SK-N-SH (cell line): ENCODE measurements at regions not wholly inside any gene's neighbourhood (a gene's known extent, or its start where the extent isn't known, plus 50 kb on each side); places are given as distances from the start of the nearest gene placed in this dataset.

ENCODE experiments used
- CTCF ChIA-PET: fragments of 300-600, 350-600 bp; formaldehyde crosslinking; extraction: SDS; loops from one replicate; lab custom pipeline; 2021; lab: Yijun Ruan, JAX
- POLR2A ChIA-PET: fragments of 350-600 bp; sonication (Branson Sonifier 250); formaldehyde crosslinking; extraction: SDS; loops from one replicate; lab custom pipeline; 2020; ENCODE audit warnings: antibody characterized with exemption, inconsistent platforms; lab: Yijun Ruan, JAX
- DNase-seq: peaks from one replicate; pipeline ENCODE4 v3.0.0; 2012
- H2AFZ ChIP-seq: fragments of 200-600 bp; sonication (generic); 2 replicates; pipeline ENCODE4 v1.8.1; 2016; ENCODE audit warnings: antibody characterized with exemption, mild to moderate bottlenecking, low read depth
- H3F3A ChIP-seq: fragments of 200-600 bp; sonication (generic); replicated peaks from 2 replicates; pipeline ENCODE3; 2016; ENCODE audit warnings: antibody characterized with exemption, mild to moderate bottlenecking; ENCODE audit not compliant: insufficient read depth
- H3K27ac ChIP-seq, 2 experiments: fragments of 200-500 bp in 1 of 2; fragments of 200-600 bp in 1 of 2; sonication (Bioruptor generic) in 1 of 2; sonication (generic), shearing (Covaris generic) in 1 of 2; 2 replicates each; pipeline versions ENCODE4 v1.5.1 to v1.6.1; 2014 to 2016; ENCODE audit warnings: low read depth in 2 of 2, inconsistent platforms in 1 of 2, low read length in 1 of 2, mild to moderate bottlenecking in 1 of 2, mixed read lengths in 1 of 2
- H3K27me3 ChIP-seq: fragments of 200-600 bp; sonication (generic), shearing (Covaris generic); 2 replicates; pipeline ENCODE4 v1.6.1; 2016; ENCODE audit warnings: mixed run types; ENCODE audit not compliant: insufficient read depth
- H3K36me3 ChIP-seq, 2 experiments: fragments of 200-500 bp in 1 of 2; fragments of 200-600 bp in 1 of 2; sonication (Bioruptor generic) in 1 of 2; sonication (generic) in 1 of 2; replicated peaks in 1 of 2; 2 replicates each; pipeline versions ENCODE3 to v1.5.1; 2014 to 2016; ENCODE audit warnings: low read length in 1 of 2, mild to moderate bottlenecking in 1 of 2; ENCODE audit not compliant: insufficient read depth in 2 of 2, control insufficient read depth in 1 of 2
- H3K4me1 ChIP-seq, 2 experiments: fragments of 200-500 bp in 1 of 2; fragments of 200-600 bp in 1 of 2; sonication (Bioruptor generic) in 1 of 2; sonication (generic), shearing (Covaris generic) in 1 of 2; 2 replicates each; pipeline versions ENCODE4 v1.5.1 to v1.6.1; 2014 to 2016; ENCODE audit warnings: low read depth in 1 of 2, low read length in 1 of 2, mixed run types in 1 of 2; ENCODE audit not compliant: insufficient read depth in 2 of 2, control insufficient read depth in 1 of 2
- H3K4me2 ChIP-seq: fragments of 200-600 bp; sonication (generic), shearing (Covaris generic); 2 replicates; pipeline ENCODE4 v1.6.1; 2017; ENCODE audit warnings: mixed run types
- H3K4me3 ChIP-seq, 2 experiments: fragments of 200-500 bp in 1 of 2; fragments of 200-600 bp in 1 of 2; sonication (Bioruptor generic) in 1 of 2; sonication (generic), shearing (Covaris generic) in 1 of 2; 2 replicates each; pipeline versions ENCODE4 v1.5.1 to v1.8.1; 2014 to 2016; ENCODE audit warnings: low read depth in 2 of 2, inconsistent platforms in 1 of 2, low read length in 1 of 2, mild to moderate bottlenecking in 1 of 2, mixed read lengths in 1 of 2, moderate library complexity in 1 of 2
- H3K79me2 ChIP-seq: fragments of 200-600 bp; sonication (generic); 2 replicates; pipeline ENCODE4 v1.8.1; 2017; ENCODE audit warnings: mild to moderate bottlenecking; ENCODE audit not compliant: insufficient read depth
- H3K9ac ChIP-seq: fragments of 200-600 bp; sonication (generic); 2 replicates; pipeline ENCODE4 v1.6.1; 2017; ENCODE audit warnings: mixed run types
- H3K9me2 ChIP-seq: fragments of 200-600 bp; sonication (generic); 2 replicates; pipeline ENCODE4 v1.6.1; 2017; ENCODE audit warnings: mixed run types
- H3K9me3 ChIP-seq: fragments of 200-600 bp; sonication (generic); 2 replicates; pipeline ENCODE4 v1.6.1; 2017; ENCODE audit warnings: mixed run types, mild to moderate bottlenecking, moderate library complexity
- H4K20me1 ChIP-seq: fragments of 200-600 bp; sonication (generic); 2 replicates; pipeline ENCODE4 v1.6.1; 2017; ENCODE audit warnings: mild to moderate bottlenecking, mixed run types; ENCODE audit not compliant: insufficient read depth
- CHD2 ChIP-seq: fragments of 150-350 bp; IDR thresholded peaks from 2 replicates; pipeline ENCODE4 v1.6.1; 2018; ENCODE audit warnings: low read length; ENCODE audit not compliant: partially characterized antibody
- EP300 ChIP-seq, 2 experiments: IDR thresholded peaks; 2 replicates each; pipeline versions ENCODE4 v1.4.0 to v1.6.1; 2012; ENCODE audit warnings: borderline replicate concordance in 1 of 2, low read depth in 1 of 2, low read length in 1 of 2
- EZH2phosphoT487 ChIP-seq: fragments of 200-600 bp; sonication (generic); IDR thresholded peaks from 2 replicates; pipeline ENCODE4 v1.6.1; 2017; ENCODE audit warnings: low read depth, mixed run types, mild to moderate bottlenecking, antibody characterized with exemption, moderate library complexity, borderline replicate concordance
- GATA2 ChIP-seq: sonication (generic); formaldehyde crosslinking; IDR thresholded peaks from 2 replicates; pipeline ENCODE4 v1.5.0; 2020; ENCODE audit warnings: mild to moderate bottlenecking, missing genetic modification reagents
- POLR2AphosphoS5 ChIP-seq: IDR thresholded peaks from 2 replicates; pipeline ENCODE4 v1.6.1; 2012; ENCODE audit warnings: low read depth, low read length
- RAD21 ChIP-seq: IDR thresholded peaks from 2 replicates; pipeline ENCODE4 v1.6.1; 2012; ENCODE audit warnings: mild to moderate bottlenecking, low read length
- REST ChIP-seq: IDR thresholded peaks from 2 replicates; pipeline ENCODE4 v1.6.1; 2012; ENCODE audit warnings: mild to moderate bottlenecking, low read depth, low read length, moderate library complexity
- SIN3A ChIP-seq: IDR thresholded peaks from 2 replicates; pipeline ENCODE4 v1.6.1; 2012; ENCODE audit warnings: low read depth, mild to moderate bottlenecking, low read length, moderate library complexity, borderline replicate concordance
- TCF12 ChIP-seq: IDR thresholded peaks from 2 replicates; pipeline ENCODE4 v1.4.0; 2012
- YY1 ChIP-seq: IDR thresholded peaks from 2 replicates; pipeline ENCODE4 v1.4.0; 2012; ENCODE audit warnings: low read depth, mild to moderate bottlenecking
- ZBTB33 ChIP-seq: IDR thresholded peaks from 2 replicates; pipeline ENCODE4 v1.4.0; 2012; ENCODE audit warnings: low read depth, borderline replicate concordance
- WGBS: methylation state at CpG from one replicate; pipeline ENCODE4 v1.1.6; 2017; ENCODE audit warnings: low lambda C conversion rate; 5-methylcytosine and 5-hydroxymethylcytosine counted together
- TF ChIP-seq, protein P1 (sequence below): fragments of 150-350 bp; IDR thresholded peaks from 2 replicates; pipeline ENCODE4 v1.6.1; 2017; ENCODE audit warnings: antibody characterized with exemption, low read length, low read depth, borderline replicate concordance
- TF ChIP-seq, protein P2 (sequence below): fragments of 200-600 bp; sonication (generic); IDR thresholded peaks from 2 replicates; pipeline ENCODE4 v1.6.1; 2017; ENCODE audit warnings: antibody characterized with exemption, mild to moderate bottlenecking, moderate library complexity
- TF ChIP-seq, protein P3 (sequence below): IDR thresholded peaks from 2 replicates; pipeline ENCODE4 v1.4.0; 2012; ENCODE audit warnings: low read depth

DNA sequence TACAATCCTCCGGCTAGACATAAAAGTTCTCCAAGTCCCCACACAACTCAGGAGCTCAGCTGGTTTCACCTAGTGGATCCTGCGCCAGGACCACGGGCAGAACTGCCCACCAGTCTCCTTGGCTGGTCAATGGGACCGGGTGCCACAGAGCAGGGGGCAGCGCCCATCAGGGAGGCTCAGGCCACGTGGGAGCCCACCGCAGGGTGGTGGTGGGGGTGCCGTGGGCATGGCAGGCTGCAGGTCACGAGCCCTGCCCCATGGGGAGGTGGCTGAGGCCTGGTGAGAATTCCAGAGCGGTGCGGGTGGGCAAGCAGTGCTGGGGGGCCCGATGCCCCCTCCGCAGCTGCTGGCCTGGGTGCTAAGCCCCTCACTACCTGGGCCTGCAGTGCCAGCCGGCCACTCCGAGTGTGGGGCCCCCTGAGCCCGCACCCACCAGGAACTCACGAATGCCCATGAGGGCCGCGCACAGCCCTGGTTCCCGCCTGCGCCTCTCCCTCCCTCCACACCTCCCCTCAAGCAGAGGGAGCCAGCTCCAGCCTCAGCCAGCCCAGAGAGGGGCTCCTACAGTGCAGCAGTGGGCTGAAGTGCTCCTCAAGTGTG is 1091.9 kb upstream of the TENM4 start:
- Histone ChIP-seq H3K9me2 (no peaks in the 10 kb centered on the region), H3K4me3 (no peak overlapping the region), H3K9ac (no peak overlapping the region), H3K79me2 (no peaks in the 10 kb centered on the region), H4K20me1 (no peaks in the 10 kb centered on the region), H3K27me3 (no peaks in the 10 kb centered on the region), H3K9me3 (no peaks in the 10 kb centered on the region), H2AFZ (no peak overlapping the region), H3K4me2 (no peak overlapping the region), H3K27ac (no peak overlapping the region), H3F3A (no peaks in the 10 kb centered on the region), H3K36me3 (no peaks in the 10 kb centered on the region), H3K4me1 (peaks cover 0 to 6% of the 10 kb centered on the region in 2 experiments; a peak in 1 of 4 replicates)
- ChIA-PET CTCF (no interaction called here), POLR2A (no interaction called here)
- no peak for DNase-seq
- WGBS = 89% methylated on average over 1 of the region's 21 CpGs
- TF ChIP-seq YY1 (no peak), EP300 (IDR thresholded peaks at IDR 0.05; ENCODE audit: borderline replicate concordance in 1 of 2, low read depth in 1 of 2, low read length in 1 of 2) (no peak), TCF12 (no peak), RAD21 (no peak), SIN3A (no peak), ZBTB33 (no peak), CHD2 (no peak)
- TF ChIP-seq, protein P1, sequence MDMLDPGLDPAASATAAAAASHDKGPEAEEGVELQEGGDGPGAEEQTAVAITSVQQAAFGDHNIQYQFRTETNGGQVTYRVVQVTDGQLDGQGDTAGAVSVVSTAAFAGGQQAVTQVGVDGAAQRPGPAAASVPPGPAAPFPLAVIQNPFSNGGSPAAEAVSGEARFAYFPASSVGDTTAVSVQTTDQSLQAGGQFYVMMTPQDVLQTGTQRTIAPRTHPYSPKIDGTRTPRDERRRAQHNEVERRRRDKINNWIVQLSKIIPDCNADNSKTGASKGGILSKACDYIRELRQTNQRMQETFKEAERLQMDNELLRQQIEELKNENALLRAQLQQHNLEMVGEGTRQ = no peak
- TF ChIP-seq, protein P2, sequence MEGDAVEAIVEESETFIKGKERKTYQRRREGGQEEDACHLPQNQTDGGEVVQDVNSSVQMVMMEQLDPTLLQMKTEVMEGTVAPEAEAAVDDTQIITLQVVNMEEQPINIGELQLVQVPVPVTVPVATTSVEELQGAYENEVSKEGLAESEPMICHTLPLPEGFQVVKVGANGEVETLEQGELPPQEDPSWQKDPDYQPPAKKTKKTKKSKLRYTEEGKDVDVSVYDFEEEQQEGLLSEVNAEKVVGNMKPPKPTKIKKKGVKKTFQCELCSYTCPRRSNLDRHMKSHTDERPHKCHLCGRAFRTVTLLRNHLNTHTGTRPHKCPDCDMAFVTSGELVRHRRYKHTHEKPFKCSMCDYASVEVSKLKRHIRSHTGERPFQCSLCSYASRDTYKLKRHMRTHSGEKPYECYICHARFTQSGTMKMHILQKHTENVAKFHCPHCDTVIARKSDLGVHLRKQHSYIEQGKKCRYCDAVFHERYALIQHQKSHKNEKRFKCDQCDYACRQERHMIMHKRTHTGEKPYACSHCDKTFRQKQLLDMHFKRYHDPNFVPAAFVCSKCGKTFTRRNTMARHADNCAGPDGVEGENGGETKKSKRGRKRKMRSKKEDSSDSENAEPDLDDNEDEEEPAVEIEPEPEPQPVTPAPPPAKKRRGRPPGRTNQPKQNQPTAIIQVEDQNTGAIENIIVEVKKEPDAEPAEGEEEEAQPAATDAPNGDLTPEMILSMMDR = no peak

- no peaks in the 10 kb centered on the region for H3F3A ChIP-seq
- no peak overlapping the region for H3K9ac ChIP-seq
- H3K79me2 ChIP-seq = no peaks in the 10 kb centered on the region
- H2AFZ ChIP-seq = no peak overlapping the region
- no peaks in the 10 kb centered on the region for H3K36me3 ChIP-seq
- peak; percentile 5 for DNase-seq
- CTCF ChIA-PET = no interaction called here
- no peaks in the 10 kb centered on the region for H4K20me1 ChIP-seq
- H3K9me2 ChIP-seq = no peaks in the 10 kb centered on the region
- no peaks in the 10 kb centered on the region for H3K9me3 ChIP-seq
- no peaks in the 10 kb centered on the region for H3K27me3 ChIP-seq
- H3K4me2 ChIP-seq = no peak overlapping the region
- 8% methylated on average over 4 of the region's 4 CpGs for WGBS
- no peak overlapping the region for H3K4me3 ChIP-seq
- no peak overlapping the region for H3K27ac ChIP-seq
- H3K4me1 ChIP-seq = peaks cover 0 to 6% of the 10 kb centered on the region in 2 experiments; a peak in 1 of 4 replicates
- POLR2A ChIA-PET = no interaction called here
- TF ChIP-seq GATA2 (CRISPR knock-in tag) = peak; percentile 59
- TF ChIP-seq, protein P3, sequence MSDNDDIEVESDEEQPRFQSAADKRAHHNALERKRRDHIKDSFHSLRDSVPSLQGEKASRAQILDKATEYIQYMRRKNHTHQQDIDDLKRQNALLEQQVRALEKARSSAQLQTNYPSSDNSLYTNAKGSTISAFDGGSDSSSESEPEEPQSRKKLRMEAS = no peak
- TF ChIP-seq REST = no peak
- no peak for TF ChIP-seq ZBTB33
- TF ChIP-seq EZH2phosphoT487 = no peak
- no peak for TF ChIP-seq POLR2AphosphoS5
- TF ChIP-seq RAD21 = no peak
These were observed 1088.9 kb upstream of the TENM4 start for GRCh38 chr11:80529726-80530125.
